Globus pallidus (tissue), 1 donor: ENCODE measurements at regions not wholly inside any gene's neighbourhood (a gene's known extent, or its start where the extent isn't known, plus 50 kb on each side); places are given as distances from the start of the nearest gene placed in this dataset.
"Not testable (repeated sequence)": the region's sequence is repeated elsewhere in the genome, so short reads cannot be mapped to it uniquely, and the experiment has no call there.

Experiments used
- DNase-seq: peaks from one replicate; pipeline ENCODE4 v3.0.0-alpha.2; 2015; ENCODE audit warnings: low spot score

DNA sequence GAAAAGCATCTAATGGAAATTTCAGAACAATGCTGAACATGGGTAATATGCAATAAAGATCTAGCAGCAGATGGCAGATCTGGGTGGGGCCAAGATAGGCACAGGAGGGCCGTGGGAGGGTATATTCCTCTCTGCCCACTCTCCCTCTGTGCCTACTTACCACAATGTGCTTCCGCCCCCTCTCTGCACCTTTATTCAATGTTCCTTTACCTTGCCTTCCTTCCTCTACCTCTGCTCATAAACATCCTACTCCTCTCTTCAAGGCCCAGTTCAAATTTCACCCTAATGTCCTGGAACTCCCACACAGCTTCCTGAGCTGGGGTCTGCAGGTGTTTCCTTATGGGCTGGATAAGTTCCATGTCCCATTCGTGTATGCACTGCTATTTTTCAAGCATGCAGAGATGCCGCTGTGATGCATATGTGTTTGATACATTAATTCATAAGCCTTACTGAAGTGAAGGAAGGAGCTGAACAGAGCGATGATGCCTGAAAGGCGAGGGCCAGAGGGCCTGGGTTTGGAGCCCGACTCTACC, 65.6 kb upstream of the EDEM3 start:
- no peak for DNase-seq

DNA sequence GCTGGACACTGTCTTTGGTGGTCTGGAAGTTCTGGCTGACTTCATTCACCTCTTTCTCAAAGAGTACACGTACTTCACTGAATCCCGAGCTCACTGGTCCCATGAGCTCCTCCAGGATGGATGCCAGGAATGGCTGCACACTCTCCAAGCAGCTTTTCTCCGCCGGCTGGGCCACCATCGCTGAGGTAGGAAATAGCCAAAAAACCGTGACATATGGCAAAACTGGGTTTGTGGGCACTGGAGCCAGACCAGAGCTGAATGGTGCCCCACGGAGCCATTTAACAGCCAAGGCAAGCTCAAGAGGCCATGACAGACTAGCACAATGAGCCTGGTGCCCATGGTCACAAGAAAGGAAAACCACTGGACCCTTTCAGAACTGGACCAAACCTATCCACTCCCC, 64.0 kb upstream of the EDEM3 start:
- no peak for DNase-seq

DNA sequence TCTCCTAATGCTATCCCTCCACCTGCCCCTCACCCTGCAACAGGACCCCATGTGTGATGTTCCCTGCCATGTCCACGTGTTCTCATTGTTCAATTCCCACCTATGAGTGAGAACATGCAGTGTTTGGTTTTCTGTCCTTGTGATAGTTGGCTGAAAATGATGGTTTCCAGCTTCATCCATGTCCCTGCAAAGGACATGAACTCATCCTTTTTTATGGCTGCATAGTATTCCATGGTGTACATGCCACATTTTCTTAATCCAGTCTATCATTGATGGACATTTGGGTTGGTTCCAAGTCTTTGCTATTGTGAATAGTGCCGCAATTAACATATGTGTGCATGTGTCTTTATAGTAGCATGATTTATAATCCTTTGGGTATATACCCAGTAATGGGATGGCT, 62.3 kb upstream of the EDEM3 start:
- not testable (repeated sequence) for DNase-seq

DNA sequence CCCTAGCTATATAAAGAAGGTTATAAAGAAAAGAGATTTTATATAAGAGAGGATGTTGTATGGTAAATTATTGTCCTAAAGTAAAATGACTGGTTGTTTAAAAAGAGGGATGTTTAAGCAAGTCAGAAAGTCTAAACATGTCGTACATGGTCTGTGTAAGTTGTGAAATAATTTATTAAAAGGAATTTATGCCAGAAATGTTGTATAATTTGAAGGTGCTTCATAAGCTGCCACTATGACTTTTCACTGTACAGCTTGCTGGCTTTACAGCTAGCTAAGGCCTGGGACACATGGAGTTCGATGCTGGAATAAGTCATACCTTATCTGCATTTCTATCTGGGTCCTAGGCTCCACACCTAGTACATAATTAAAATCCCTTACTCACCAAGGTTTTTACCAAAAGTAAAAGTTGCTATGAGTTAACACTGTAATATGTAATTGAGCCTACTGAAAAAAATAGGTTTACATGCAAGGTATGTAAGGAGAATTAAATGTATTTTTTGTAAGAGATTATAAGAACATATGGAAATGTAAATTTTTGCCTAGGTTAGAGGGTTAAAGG, 59.0 kb upstream of the EDEM3 start:
- no peak for DNase-seq

DNA sequence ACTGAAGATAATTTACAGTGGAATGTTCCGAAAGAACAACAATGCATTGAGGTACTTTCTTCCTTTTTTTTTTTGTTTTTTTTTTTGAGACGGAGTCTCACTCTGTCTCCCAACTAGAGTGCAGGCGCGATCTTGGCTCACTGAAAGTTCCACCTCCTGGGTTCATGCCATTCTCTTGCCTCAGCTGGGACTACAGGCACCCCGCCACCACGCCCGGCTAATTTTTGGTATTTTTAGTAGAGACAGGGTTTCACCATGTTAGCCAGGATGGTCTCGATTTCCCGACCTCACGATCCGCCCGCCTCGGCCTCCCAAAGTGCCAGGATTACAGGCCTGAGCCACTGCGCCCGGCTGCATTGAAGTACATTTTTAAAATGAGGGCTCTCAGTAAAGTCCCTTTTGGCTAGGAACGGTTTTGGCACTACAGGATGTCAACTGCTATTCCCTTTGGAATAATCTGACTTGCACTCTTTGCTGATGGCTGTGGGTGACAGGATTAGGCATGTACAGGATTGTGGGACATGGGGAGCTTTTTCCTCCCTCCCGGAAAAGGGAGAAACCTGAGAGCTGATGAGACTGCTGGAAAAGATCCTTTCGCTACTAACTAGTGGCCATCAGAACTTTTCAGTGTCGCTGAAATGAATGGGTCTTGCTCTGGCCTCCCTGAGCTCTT, 56.9 kb upstream of the EDEM3 start:
- DNase-seq = no peak

DNA sequence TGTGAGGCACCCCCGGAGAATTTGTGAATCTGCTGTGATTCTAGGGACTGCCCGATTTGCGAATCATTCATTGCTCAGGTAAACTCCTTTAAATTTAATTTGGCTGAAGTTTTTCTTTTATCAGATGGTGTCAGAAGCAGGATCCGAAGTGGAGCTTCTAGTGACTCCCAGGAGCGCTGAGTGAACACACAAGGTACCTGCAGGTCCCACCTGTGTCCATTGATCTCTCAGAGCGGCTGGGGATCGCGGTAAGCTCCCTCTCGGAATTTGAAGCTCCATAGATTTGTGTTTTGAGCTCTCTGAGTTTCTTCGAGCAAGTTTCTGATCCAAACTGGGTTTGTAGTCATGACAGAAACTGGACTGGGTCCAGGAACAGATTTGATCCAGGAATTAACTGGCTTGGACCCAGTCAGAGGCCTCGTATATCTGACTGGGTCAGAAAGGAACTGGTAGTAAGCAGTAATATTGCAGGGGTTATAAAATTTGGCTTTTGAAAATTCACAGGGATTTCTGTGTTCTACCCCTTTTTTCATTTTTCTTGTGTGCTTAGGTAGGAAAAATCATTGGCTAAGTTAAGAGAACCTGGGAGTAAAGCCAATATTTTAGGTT, 56.2 kb upstream of the EDEM3 start:
- DNase-seq = no peak

DNA sequence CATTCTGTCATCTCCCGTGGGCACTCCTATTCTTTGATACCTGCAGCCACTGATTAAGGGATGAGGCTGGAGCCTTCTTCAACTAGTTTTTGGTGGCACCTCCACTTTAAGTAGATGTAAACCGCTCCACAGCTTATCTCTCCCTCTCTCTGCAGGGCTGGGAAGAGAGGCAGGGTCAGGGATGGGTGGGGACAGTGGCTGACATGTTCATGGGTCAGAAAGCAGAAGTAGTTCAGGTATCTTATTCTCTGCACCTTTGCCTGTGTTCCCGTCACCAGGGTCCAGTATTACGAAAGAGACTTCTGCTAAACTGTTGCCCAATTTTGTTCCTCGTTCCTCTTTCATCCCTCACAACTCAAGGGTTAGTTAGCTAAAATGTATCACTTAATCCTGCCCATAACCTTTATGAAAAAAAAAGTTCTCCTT, 51.7 kb upstream of the EDEM3 start:
- peak; percentile 30 for DNase-seq

DNA sequence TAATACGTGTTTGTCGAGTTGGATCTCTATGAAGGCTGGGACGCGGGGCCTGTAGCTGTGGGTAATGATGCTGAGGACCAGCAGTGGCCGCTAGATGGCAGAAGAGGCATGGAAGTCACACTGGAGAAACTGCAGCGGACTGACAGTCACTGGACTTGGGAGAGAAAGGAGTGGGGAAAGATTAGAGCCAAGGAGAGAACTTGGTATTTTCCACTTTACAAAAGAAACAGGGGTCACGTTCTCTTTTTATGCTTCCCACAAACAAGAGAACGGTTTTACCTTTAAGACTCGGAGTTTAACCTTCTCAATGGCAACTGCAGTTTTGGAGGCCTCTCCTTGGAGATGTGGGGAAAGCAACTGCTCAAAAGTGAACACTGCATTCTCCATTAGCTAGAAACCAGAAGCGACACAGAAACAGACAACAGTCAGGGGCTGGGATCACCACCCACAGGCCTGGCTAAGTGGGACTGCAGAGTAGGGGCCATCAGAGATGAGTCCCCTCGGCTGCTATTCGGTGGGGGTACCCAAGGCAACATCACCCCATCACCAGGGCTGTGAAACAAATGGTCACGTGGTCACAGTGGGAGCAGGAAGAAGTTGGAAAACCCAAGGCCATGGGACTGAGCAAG, 51.1 kb upstream of the EDEM3 start:
- peak; percentile 77 for DNase-seq
